22Rv1 (cell line): ENCODE measurements at regions not wholly inside any gene's neighbourhood (a gene's known extent, or its start where the extent isn't known, plus 50 kb on each side); places are given as distances from the start of the nearest gene placed in this dataset.

ENCODE experiments used
- H3K27ac ChIP-seq: fragments of 450-650 bp; 2 replicates; pipeline ENCODE4 v1.5.1; 2017
- ZFX ChIP-seq: fragments of 450-650 bp; IDR thresholded peaks from 2 replicates; pipeline ENCODE4 v1.6.1; 2017; ENCODE audit warnings: antibody characterized with exemption, borderline replicate concordance
- TF ChIP-seq, protein P1 (sequence below): fragments of 450-650 bp; IDR thresholded peaks from 2 replicates; pipeline ENCODE4 v1.5.1; 2017; ENCODE audit warnings: mild to moderate bottlenecking

GRCh38 chr11:96466607-96467006, 76.8 kb downstream of the JRKL start:
- TF ChIP-seq, protein P1, sequence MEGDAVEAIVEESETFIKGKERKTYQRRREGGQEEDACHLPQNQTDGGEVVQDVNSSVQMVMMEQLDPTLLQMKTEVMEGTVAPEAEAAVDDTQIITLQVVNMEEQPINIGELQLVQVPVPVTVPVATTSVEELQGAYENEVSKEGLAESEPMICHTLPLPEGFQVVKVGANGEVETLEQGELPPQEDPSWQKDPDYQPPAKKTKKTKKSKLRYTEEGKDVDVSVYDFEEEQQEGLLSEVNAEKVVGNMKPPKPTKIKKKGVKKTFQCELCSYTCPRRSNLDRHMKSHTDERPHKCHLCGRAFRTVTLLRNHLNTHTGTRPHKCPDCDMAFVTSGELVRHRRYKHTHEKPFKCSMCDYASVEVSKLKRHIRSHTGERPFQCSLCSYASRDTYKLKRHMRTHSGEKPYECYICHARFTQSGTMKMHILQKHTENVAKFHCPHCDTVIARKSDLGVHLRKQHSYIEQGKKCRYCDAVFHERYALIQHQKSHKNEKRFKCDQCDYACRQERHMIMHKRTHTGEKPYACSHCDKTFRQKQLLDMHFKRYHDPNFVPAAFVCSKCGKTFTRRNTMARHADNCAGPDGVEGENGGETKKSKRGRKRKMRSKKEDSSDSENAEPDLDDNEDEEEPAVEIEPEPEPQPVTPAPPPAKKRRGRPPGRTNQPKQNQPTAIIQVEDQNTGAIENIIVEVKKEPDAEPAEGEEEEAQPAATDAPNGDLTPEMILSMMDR, result no peak
- no peak for TF ChIP-seq ZFX
- no peak overlapping the region for H3K27ac ChIP-seq

- H3K27ac ChIP-seq, result no peak overlapping the region
- no peak for TF ChIP-seq ZFX
- TF ChIP-seq, protein P1, result no peak
Observed at GRCh38 chr11:96469776-96470175, 80.0 kb downstream of the JRKL start.

DNA sequence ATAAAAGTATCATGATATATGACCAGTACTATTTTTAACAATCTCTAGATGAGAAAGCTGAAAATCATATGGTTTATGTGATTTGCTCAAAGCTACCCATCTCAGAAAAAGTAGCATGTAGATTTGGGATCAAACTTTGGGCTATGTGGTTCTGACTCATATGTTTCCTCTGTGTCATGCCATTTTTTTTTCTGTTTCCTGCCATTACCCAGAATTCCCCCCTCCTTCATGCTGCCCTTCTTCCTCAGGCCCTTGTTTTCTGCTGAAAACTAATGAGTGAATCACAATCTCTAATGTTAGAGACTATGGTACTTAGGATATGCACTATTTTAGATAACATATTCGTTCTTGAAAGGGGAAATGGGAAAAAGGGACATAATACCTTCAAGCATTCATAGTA, 80.7 kb downstream of the JRKL start:
- H3K27ac ChIP-seq, result no peak overlapping the region
- TF ChIP-seq, protein P1, result no peak
- no peak for TF ChIP-seq ZFX

DNA sequence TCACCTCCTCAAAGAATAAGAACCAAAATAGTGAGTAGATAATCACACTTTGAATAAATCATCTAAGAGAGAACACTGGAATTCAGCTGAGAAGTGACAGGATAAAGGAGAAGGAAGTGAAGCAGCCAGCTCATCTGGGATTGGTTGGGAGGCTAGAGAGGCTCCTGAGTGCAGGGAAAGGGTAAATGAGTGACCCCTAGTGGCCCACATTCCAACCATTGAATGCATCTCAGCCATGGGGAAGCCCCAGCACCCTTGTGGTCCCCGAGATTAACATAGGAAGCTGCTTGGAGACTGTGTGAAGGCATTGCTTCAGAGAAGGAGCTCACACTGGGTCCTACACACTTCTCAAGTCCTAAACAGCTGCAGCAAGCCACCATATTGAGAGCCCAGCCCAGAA, 82.3 kb downstream of the JRKL start:
- no peak overlapping the region for H3K27ac ChIP-seq
- TF ChIP-seq, protein P1, result peak; percentile 21; the same call in 1 of the 2 replicates
- no peak for TF ChIP-seq ZFX

DNA sequence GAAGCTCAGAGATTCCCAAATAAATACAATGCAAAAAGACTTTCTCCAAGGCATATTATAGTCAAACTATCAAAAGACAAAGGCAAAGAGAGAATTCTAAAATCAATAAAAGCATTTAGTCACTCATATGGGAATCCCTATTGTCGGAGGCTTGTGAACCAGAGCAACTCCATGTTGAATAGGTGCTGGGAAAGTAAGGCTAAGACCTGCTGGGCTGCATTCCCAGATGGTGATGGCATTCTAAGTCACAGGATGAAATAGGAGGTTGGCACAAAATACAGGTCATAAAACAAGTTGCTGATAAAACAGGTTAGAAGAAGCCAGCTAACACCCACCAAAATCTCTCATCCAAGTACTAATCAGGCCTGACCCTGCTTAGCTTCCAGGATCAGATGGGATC, 84.5 kb downstream of the JRKL start:
- TF ChIP-seq ZFX, result no peak
- TF ChIP-seq, protein P1, result no peak
- H3K27ac ChIP-seq, result no peak overlapping the region

DNA sequence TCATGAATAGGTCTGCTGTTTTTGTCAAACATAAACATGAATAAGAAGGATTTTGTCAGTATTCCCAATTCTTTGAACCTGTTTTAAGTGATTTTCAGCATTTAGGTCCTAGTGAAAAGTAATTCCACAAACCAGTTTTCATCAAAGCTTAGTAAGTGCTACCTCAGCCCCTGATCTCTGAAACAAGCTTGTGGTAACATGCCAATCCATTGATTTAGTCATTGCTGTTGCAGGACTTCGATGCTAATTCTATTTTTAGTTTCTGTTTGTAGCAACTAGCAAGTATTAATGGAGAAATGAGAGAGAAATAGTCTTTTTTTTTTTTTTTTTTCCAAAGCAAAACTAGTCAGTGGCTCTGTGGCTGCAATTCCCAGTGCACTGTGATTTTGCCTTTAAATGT, 91.4 kb downstream of the JRKL start:
- TF ChIP-seq, protein P1, result no peak
- TF ChIP-seq ZFX, result no peak
- H3K27ac ChIP-seq, result no peak overlapping the region

DNA sequence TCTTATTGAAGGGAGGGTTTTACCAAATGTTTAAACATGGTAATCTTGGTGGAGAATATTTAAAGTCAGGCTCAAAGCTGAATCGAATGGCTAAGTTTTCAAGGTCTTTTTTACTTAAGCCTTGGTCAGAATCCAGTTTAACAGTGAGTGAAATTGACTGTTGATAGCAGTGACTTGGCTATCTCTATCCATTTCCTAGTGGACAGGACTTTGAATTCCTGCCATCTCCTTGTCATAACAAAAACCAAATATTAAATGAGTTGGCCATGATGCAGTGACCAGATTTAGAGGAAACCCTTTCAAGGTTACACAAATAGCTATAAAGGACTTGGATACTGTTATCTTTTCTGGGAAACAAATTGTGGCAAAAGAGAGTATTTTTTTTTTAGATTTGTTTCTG, 92.0 kb downstream of the JRKL start:
- H3K27ac ChIP-seq, result no peak overlapping the region
- TF ChIP-seq, protein P1, result no peak
- no peak for TF ChIP-seq ZFX
